GM20000 (cell line): ENCODE measurements at regions not wholly inside any gene's neighbourhood (a gene's known extent, or its start where the extent isn't known, plus 50 kb on each side); places are given as distances from the start of the nearest gene placed in this dataset.
"Not testable (repeated sequence)": the region's sequence is repeated elsewhere in the genome, so short reads cannot be mapped to it uniquely, and the experiment has no call there.

ENCODE experiments used
- DNase-seq: peaks from one replicate; pipeline ENCODE4 v3.0.0; 2012; ENCODE audit warnings: low spot score
- TF ChIP-seq, protein P1 (sequence below): IDR thresholded peaks from 2 replicates; pipeline ENCODE4 v1.5.1; 2012; ENCODE audit warnings: mild to moderate bottlenecking, control low read depth; ENCODE audit errors: extremely low read depth, missing control alignments

DNA sequence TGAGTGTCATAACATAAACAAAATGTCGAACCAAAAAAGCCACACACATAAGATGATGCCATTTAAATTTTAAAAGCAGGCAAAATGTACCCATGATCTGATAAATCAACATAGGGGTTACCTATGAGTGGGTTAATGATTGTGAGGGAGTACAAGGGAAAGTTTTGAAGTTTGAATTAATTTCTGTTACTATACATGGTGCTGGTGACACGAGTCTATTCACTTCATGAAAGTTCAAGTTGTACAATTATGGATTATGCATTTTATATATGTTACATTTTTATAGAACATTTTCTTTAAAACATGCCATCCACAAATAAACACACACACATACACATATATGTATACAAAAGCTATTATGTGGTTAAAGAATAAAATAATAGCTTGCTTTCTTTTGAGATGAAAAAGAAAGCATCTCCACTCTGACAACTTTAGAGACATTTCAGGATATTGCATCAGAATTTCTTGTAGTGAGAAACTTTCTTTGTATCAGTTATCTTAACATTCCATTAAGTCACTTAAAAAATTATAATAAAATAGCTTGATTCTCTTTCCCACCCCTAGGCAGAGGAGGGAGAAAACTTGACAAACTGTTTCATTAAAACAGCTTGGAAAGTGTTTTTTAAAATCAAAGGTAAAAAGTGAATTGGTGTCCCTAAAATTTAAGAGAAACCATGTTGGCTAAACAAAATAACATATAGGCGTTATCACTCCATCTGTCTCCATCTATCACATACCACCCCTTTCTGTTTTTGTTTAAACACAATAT, 891.8 kb upstream of the NDST4 start:
- DNase-seq, result no peak
- TF ChIP-seq, protein P1, sequence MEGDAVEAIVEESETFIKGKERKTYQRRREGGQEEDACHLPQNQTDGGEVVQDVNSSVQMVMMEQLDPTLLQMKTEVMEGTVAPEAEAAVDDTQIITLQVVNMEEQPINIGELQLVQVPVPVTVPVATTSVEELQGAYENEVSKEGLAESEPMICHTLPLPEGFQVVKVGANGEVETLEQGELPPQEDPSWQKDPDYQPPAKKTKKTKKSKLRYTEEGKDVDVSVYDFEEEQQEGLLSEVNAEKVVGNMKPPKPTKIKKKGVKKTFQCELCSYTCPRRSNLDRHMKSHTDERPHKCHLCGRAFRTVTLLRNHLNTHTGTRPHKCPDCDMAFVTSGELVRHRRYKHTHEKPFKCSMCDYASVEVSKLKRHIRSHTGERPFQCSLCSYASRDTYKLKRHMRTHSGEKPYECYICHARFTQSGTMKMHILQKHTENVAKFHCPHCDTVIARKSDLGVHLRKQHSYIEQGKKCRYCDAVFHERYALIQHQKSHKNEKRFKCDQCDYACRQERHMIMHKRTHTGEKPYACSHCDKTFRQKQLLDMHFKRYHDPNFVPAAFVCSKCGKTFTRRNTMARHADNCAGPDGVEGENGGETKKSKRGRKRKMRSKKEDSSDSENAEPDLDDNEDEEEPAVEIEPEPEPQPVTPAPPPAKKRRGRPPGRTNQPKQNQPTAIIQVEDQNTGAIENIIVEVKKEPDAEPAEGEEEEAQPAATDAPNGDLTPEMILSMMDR, result no peak

DNA sequence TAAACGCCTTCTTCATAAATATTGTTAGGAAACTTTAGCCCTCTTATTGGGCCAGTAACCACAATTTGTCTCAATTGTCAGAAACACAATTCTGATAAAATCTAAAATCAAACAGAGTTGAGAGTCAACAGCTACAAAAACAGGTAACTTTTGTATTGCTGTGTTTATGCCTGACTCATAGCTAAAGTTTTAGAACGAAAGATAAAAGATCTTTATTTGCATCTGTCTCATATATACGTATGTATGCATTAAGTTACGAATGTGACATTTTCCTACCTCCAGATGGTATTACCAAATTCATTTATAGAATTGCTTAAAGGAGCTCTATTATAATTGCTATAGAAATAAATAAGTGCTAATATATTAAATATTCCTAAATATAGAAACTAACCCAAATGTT, 887.9 kb upstream of the NDST4 start:
- TF ChIP-seq, protein P1, result no peak
- no peak for DNase-seq

DNA sequence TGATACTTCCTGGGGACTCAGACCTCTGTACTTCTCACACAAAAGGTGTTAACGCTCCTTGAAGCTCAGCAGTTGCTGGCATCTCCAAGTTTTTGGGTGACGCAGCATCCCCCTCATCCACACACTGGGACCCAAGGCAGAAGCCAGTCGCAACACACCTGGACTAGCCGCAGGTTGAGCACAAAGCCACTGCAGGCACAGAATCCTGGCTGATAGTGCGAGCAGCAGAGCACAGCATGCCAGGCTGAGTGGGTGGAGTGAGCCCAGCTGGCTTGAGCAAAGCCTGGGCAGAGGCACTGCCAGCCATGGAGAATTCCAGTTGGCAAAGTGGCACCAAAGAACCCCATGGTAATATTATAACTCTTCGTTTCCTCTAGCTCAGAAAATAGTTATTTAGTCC, 873.2 kb upstream of the NDST4 start:
- TF ChIP-seq, protein P1, result no peak
- no peak for DNase-seq

DNA sequence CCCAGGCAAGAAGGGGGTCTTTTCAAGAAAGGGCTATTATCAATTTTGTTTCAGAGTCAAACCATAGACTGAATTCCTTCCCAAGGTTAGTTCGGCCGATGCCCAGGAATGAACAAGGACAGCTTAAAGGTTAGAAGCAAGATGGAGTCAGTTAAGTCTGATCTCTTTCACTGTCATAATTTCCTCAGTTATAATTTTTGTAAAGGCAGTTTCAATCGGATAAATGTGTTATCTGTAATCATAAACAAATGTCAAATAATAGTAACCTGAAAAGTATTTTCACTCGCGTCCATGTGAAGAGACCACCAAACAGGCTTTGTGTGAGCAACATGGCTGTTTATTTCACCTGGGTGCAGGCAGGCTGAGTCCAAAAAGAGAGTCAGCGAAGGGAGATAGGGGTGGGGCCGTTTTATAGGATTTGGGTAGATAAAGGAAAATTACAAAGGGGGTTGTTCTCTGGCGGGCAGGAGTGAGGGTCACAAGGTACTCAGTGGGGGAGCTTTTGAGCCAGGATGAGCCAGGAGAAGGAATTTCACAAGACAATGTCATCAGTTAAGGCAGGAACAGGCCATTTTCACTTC, 862.1 kb upstream of the NDST4 start:
- DNase-seq, result not testable (repeated sequence)

DNA sequence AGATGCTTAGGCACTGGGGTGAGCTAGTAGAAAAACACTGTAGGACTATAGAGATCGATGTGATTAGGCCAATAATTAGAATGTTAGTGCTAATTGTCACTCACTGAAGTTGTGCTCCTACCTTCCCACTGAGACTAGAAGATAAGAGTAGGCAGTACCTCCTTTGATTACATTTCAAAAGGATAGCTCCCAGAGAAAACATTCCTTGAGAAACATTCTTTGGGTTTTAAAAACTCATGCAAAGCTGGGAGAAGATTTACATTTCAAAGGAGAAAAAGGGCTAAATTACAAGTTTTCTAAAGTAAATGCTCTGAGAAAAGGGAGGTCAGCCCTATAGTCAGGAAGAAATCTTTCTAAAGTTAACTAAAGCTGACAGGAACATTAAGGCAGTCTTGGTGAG, 860.3 kb upstream of the NDST4 start:
- DNase-seq, result no peak
- TF ChIP-seq, protein P1, result no peak

DNA sequence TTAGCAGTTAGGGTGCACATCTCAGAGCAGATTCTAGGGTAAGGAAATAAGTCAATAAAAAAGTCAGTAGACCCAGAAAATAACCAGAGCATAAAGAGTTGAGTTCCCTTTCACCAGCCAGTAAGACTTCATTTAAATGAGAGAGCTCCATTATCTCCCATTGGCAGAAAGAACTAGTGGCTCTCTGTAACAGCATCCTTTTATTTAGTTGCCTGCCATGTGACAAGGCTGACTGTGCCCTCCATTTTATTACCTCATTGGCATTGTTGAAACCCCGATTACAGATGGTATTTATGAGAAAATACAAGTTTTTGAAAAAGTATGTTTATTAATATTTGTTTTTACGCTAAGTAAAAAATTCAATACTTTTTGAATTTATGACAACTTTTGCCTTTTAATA, 859.5 kb upstream of the NDST4 start:
- DNase-seq, result no peak
- TF ChIP-seq, protein P1, result no peak

DNA sequence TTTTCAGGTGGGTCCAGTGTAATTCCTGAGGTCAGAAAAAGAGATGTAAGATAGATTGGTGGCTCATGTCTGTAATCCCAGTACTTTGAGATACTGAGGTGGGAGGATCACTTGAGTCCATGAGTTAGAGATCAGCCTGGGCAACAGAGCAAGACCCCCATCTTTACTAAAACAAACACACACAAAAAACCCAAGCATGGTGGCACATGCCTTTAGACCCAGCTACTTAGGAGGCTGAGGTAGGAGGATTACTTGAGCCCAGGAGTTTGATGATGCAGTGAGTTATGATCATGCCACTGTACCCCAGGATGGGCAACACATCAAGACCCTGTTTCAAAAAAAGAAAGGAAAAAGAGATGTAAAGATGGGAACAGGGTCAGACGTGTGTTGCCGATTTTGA, 857.4 kb upstream of the NDST4 start:
- TF ChIP-seq, protein P1, result no peak
- no peak for DNase-seq

DNA sequence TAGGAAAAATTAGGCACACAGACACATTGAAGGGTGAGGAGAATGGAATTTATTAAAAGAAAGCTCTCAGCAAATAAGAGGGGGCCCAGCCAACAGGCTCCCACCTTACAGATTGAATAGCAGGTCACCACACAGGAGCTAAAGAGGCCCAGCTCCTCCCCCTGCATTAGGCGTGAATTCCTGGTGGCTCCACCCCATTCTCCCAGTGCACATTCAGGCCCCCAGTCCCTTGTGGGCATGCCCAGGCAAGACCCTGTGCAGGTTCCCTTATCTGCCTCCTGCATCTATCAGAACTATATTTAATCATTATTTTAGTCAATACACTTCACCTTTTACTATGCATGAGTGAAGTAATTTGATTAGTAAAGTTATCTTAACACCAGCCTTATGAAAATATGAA, 856.3 kb upstream of the NDST4 start:
- DNase-seq, result no peak
- TF ChIP-seq, protein P1, result no peak
